ENCODE measurements at regions not wholly inside any gene's neighbourhood (a gene's known extent, or its start where the extent isn't known, plus 50 kb on each side); places are given as distances from the start of the nearest gene placed in this dataset.
A peak's percentile ranks its signal among the peaks of the same experiment; 100 is the strongest.
"Not testable (repeated sequence)": the region's sequence is repeated elsewhere in the genome, so short reads cannot be mapped to it uniquely, and the experiment has no call there.

DNA sequence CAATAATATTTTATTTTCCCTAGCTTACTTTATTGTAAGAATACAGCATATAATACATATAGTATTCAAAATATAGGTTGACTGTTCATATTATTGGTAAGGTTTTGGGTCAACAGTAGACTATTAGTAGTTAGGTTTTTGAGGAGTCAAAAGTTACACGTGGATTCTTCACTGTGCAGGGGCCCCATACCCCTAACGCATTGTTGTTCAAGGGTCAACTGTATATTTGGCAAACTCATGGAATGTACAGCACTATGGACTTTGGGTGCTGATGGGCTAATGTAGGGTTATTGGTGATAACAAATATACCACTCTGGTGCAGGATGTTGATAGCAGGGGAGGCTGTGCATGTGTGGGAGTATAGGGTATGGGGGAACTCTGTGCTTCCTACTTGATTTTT lies 397.2 kb downstream of the BCKDHB start:
- DNase-seq (ENCODE audit: low read depth) = no peak

DNA sequence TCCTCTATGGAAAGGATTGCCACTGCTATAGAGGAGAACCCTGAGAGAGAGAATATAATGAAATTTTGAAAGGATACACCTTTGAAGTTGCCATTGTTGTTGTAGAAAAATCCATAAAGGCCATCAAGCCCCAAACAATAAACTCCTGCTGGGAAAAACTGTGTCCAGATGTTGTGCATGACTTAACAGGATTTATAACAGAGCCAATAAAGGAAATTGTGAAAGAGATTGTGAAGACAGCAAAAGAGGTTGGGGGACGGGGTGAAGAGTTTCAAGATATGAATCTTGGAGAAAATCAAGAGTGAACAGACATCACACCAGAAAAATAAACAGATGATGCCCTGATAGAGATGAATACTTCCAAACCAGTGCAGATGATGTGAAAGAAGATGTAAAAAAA lies 396.4 kb downstream of the BCKDHB start:
- no peak for DNase-seq (ENCODE audit: low read depth)

DNA sequence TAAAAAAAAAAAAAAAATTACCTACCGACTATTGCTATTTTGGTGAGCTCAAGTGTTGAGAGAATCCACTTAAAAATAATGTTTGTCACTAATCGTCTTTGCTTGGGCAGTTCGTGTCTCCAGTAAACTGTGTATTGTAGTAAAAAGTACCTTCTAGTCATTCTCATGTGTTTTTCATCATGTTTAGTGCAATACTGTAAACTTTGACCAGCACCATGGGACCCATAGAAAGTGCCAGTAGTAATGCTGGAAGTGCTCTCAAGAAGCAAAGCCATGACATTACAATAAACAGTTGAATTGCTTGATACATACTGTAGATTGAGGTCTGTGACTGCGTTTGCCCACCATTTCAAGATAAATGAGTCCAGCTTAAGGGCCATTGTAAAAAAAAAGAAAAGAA lies 395.2 kb downstream of the BCKDHB start:
- no peak for DNase-seq (ENCODE audit: low read depth)

DNA sequence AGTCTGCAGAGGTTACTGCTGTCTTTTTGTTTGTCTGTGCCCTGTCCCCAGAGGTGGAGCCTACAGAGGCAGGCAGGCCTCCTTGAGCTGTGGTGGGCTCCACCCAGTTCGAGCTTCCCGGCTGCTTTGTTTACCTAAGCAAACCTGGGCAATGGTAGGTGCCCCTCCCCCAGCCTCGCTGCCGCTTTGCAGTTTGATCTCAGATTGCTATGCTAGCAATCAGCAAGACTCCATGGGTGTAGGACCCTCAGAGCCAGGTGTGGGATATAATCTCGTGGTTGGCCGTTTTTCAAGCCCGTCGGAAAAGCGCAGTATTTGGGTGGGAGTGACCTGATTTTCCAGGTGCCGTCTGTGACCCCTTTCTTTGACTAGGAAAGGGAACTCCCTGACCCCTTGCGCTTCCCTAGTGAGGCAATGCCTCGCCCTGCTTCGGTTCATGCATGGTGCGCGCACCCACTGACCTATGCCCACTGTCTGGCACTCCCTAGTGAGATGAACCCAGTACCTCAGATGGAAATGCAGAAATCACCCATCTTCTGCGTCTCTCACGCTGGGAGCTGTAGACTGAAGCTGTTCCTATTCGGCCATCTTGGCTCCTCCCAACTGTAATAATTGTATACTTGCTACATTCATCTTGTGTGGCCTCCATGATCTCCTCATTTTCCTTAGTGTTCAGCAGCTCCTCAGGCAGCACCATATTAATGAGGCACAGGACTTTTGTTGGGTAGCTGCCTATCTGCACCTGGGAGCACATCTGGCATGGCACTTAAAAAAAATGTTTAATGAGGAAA lies 391.4 kb downstream of the BCKDHB start:
- not testable (repeated sequence) for DNase-seq (ENCODE audit: low read depth)

DNA sequence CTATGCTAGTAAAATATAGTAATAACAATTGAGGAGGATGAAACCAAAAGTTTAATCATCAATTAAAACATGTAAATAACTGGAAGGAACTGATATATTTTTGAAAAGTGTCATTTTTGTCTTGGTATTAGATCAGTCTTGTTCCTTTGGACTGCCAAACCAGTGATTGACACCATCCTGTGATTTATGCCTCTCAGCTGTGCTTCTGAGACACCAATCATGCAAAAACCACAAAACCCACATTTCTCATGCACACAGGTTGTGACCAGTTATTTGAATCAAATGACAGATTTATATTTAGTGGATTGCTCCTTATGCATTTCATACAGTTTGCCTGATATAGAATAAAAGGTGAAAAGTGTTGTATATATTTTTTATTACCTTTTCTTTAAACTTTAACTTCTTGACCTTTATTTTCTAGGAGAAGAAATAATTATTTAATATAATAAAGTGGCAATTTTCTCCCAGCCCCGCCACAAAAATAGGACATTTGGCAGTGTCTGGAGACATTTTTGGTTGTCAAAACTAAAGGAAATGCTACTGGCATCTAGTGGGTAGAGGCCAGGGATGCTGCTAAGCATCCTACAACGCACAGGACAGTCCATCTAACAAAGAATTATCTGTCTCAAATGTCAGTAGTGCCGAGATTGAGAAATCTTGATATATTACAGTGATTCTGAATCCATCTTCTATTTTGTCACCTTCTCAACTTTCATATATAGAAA lies 383.6 kb downstream of the BCKDHB start:
- no peak for DNase-seq (ENCODE audit: low read depth)

DNA sequence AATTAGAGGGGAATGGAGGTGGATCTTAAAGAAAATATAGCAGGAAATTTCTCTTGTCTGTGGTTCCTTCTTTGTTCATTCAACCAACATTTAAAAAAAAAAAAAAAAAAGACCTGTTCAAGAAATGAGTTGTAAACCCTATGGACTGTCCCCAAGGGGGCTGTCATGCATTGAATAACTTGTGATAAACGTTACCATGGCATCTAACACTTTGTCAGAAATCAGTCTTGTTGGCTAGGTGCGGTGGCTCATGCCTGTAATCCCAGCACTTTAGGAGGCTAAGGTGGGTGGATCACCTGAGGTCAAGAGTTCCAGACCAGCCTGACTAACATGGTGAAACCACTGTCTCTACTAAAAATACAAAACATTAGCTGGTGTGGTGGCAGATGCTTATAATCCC lies 381.7 kb downstream of the BCKDHB start:
- no peak for DNase-seq (ENCODE audit: low read depth)

DNA sequence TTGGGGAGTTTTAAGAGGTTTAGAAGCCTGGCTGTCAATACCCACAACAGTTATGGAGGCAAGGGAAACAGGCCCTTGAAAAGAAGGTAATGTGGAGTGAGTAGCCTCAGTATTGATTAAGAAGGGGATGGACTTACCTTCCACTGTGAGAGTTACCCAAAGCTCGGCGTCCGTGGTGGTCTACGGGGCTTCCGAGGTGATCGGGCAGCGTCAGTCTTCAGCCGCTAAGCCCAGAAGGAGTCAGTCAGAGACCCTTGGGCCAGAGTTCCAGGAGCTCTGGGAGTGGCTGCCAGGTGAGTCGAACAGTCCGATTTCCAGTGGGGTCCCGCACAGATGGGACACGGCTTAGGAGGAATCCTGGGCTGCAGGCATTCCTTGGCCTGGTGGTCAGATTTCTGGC lies 379.0 kb downstream of the BCKDHB start:
- not testable (repeated sequence) for DNase-seq (ENCODE audit: low read depth)

DNA sequence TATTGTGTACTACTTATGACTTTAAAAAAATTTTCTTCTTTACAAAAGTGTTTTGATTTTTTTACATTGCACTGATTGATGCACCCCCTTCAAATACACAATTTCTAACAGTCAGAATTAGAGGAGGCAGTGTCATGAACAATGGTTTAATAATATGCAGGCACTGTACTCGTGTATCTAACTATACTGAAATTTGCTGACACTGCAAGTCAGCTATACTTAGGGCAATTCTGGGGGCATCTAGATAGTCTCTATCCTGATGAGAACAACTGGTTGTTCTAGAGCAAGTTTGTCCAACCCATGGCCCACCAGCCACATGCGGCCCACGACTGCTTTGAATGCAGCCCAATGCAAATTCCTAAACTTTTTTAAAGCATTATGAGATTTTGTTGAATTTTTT lies 375.6 kb downstream of the BCKDHB start:
- no peak for DNase-seq (ENCODE audit: low read depth)

DNA sequence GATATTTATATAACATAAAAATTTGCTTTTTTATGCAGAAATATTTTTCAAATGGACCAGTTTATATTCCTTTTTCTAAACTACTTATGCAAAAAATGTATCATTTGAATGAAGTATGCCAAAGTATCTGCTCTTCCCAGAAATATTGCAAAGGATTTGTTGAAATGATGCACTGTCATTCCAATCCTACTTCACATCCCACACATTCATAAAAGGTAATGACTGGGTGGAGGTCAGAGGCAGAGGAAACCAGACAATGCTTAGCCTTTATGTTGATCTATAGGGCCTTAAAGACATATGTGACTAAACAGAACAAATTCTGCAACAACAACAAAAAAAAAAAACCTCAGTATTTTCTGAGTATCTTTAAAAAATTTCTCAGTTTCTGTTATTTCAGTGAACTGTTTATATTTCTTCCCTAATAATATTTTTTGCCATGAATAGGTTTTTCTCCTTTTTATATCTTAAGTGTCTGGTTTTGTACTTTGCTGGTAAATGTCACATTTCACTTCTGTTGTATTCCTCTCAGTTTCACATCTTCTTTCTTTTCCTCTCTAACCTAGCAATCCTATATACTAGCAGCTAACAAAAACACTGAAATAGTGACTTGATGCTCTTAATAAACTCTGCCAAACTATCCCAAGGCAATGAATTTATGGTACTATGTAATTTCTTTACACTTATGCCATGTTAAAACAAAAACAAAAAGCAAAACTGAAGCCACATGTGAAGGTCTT lies 374.1 kb downstream of the BCKDHB start:
- no peak for DNase-seq (ENCODE audit: low read depth)

DNA sequence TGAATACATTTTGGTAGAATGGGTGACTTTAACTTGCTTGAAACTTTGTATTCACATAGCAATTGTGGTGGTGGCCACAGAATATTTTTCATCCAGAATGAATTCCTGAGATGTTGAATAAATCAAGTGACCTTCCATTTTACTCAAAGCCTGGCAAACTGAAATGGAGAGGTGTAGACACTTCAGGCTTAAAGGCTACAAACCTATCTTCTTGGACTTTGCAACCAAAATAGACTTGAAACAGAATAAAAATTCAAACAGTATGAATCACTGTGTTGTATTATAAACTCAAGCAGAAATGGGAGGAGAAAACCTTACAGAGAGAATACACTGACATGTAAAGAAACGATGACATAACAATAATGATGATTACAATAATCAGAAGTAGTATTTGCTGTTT lies 371.6 kb downstream of the BCKDHB start:
- DNase-seq (ENCODE audit: low read depth) = no peak

DNA sequence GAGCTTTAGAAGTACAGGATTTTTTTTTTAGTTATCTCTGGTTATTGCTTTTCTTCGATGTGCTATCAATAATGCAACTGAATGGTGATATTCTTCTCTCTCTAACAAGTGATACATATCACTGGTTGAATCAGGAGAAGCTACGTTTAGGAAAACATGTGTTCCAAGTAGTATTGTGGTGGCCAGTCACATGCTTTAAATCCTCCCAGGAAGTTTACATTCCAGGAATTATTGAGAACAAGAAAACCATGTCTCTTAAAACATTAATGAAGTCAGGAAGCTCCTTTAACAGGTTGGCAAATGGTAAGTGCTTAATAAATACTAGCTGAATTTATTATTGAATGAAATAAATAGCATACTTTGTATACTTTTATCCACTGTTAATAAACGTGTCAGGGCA lies 371.1 kb downstream of the BCKDHB start:
- no peak for DNase-seq (ENCODE audit: low read depth)

DNA sequence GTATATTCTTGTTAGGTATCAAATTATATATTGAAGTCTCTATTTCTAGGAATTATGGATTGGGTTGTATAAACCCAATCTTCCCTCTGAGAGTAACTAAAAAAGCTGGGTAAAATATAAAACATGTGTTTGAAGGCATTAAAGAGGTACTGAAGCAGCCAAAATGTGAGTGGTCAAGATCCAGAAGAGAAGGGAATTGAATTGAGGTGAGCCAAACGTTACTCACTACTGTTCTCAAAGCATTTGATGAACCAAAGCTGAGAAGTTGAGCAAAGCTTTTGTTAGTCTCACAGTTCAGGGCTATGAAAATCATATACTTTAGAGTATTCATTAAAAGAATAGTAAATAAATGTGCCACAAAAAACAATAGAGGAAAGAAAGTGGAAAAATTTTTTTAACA lies 365.8 kb downstream of the BCKDHB start:
- no peak for DNase-seq (ENCODE audit: low read depth)

DNA sequence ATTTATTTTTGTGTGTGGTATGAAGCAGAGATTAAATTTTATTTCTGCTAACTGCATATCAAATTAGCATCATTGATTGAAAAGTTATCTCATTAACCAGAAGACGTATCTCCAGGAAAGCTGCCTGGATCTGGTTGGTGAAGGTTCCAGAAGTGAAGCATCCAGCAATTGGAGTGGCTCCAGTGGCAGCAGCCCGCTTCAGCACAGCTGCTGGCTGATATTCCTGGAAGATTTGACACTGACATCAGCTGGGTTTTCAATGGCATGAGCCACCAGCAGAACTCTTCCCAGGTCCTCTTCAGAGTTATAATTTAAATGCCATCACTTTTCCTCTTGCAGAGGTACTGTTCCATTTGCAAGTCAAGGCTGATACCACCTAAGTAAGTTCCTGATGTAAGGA lies 363.5 kb downstream of the BCKDHB start:
- DNase-seq (ENCODE audit: low read depth) = no peak

DNA sequence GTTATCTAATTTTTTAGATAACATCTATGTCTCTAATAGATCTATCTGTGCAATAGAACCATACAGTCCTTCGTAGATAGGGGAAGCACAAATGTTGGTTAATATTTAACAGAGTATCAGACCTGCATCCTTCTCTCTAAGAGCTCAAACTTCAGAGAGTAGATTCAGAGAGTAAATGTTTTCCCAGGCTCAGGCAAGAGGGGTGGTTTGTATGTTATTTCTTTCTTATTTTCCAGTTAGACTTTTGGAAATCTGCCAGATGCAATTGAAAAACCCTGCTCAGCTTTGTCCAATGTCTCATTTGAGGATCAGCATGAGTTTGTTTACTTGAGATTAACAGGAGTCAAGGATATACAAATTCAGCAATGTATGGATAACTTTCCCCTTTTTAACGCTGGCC lies 361.9 kb downstream of the BCKDHB start:
- no peak for DNase-seq (ENCODE audit: low read depth)

DNA sequence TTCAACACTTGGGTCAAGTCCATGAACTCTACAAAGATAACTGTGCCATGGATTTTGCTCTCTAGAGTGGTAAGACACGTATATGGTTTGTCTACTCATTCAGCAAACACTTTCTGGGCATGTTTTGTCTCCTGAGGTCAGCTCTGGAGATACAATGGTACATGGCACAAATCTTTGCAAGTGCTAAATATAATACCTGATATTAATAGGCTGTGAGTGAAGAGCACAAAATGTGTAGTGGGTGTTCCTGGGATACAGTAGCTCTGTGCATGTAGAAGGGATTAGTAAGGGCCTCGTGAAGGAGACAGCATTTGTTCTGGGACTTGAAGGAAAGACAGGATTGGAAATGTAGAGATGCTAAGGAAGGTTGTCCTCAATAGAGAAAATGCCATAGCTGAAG lies 360.9 kb downstream of the BCKDHB start:
- no peak for DNase-seq (ENCODE audit: low read depth)

DNA sequence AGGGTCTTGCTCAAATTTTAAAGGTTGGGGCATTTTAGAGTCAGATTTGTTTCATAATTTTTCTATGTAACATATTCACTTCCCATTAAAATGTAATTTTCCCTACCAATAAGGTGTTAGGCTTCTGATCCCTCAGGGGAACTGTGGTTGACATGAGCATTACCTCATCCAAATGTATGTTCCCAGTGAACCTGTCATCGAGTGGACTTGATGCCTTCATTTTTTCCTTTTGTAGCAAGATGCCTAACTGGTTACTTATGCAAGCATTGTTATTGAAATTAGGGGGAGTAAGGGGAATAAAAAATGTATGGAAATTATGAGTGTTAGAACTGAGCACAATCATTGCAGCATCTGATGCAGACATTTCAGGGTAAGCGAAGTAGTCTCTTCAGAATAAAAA lies 360.5 kb downstream of the BCKDHB start:
- no peak for DNase-seq (ENCODE audit: low read depth)

DNA sequence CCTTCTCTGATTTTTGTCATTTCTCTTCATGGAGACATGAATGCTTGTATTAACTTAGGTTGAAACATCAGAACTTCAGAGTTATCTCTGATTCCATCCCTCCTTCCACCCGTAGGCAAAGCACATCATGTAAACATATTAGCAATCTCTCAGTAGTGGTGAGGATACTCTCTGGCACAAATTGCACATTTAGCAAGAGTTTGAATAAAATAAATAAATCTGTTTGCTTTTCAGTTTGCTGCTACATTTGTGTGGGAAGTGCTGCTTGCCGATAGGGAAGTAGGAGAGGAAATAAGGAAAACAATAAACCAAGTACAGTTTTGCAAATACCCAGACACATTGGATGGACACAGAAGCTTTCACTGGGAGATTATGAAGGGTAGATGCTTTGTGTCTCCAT lies 359.0 kb downstream of the BCKDHB start:
- no peak for DNase-seq (ENCODE audit: low read depth)

DNA sequence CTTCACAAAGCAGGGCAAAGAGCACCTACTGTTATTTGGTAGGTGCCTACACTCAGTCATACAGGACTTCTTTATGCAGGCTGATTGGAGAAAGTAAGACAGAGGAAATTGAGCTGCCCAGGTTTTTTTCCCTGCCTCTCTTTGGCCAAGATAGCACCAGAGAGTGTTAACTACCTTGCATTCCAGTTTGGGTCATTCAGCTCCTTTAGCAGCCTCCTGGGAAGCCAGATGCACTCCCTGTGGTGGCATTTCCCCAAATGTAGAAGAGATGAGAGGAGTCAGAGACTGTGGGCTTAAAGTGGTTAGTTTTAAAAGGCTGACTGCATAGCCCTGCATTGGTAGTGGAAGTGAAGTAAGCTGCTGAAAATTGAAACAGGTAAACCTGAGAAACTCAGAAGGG lies 358.4 kb downstream of the BCKDHB start:
- DNase-seq (ENCODE audit: low read depth) = no peak

DNA sequence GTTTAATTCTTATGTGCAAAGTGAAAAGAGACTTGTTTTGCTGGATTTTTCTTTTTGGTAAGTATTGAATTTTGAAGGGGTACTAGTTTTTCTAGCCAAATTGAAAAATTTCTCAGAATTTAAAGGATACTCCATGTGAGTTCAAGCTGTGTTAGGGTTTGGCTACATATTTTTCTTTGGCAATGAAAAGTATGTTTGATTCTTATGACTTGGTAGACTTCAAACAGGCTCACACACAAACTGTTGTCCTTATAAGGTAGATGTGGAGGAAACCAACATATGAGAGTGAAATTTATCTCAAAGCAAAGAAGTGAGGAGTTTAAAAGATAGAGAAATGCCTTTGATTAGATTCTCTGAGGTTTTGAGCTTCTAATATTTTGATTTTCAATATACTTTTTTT lies 356.7 kb downstream of the BCKDHB start:
- DNase-seq (ENCODE audit: low read depth) = no peak

DNA sequence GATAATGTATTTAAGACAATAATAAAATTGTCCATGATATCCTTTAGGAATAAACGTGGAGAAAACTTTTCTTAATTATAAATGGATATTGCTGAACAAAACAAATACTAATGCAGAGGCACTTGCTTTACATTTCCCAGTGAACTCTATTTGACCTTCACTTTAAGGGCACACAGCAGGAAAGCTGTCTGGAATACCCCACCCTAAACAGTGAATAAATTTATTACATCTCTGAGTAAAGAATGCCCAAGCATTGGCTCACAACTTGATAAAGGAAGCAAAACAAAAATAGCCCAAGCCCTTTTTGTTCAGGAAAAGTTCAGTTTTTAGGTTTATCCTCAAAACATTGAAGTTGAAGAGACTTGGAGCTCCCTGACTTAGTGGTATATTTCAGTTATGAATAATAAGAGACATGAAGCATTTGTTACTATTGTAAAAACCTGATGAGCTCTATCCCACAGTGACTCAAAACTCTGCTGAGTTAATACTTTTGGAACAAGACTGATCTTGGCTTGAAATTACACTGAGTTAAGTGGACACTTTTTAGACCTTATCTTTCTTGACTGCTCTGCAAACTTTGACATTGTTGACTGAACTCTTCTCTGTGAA lies 353.9 kb downstream of the BCKDHB start:
- DNase-seq (ENCODE audit: low read depth) = no peak

DNA sequence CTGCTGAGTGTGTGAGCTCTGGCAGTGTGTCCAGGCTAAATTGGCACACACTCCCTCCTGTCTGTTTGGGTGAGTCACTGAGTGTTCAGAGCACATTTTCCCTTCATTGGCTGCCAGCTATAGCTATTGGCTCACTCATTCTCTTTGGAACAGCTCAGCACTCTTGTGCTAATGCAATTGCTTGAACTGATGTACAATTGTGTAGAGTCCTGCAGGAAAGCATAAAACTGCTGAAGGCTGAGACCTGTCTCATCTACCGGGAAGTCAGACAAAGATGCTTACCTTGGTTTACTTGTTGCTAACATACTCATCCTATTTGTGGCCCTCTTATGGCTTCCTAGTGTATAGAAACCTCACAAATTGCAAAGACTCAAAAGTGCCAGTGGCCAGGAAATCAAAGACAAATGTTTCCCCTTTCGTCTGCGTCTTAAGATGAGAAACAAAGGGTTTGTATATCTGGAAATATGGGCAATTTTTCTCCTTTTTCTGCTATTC lies 351.0 kb downstream of the BCKDHB start:
- DNase-seq (ENCODE audit: low read depth) = peak; percentile 95

DNA sequence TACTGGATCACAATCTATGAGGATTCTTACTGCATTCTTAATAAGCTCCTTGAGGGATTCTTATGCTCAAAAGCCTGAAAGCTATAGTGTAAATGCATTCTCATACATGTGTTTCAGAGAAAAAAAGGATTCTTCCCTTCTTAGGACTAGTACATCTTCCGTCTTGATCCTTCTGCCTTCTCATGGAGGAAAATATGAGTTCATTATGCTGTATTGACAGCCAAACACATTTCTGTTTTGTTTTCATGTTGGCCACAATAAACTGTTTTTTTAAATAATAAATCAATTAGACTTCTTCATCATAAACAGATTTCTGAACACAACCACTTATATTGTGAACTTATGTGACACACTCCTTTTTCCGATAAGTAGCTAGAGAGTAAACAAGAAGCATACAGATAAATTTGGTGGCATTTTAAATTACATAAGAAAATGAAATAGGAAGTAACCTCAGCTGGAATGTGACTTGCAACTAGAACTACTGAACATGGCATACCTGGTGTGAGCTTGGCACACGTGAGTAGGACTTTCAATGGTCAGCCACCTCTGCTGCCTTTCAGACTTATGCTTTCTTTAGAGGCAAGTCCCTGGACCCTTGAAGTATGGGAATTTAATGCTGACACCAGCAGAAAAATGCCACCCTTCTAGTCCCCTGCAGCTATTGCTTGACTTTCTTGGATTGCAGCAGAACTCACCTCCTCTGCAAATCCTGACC lies 350.4 kb downstream of the BCKDHB start:
- DNase-seq (ENCODE audit: low read depth) = no peak

Data from GM04504 (cell line).